ENCODE measurements at regions not wholly inside any gene's neighbourhood (a gene's known extent, or its start where the extent isn't known, plus 50 kb on each side); places are given as distances from the start of the nearest gene placed in this dataset.

- TF ChIP-seq, protein P1, sequence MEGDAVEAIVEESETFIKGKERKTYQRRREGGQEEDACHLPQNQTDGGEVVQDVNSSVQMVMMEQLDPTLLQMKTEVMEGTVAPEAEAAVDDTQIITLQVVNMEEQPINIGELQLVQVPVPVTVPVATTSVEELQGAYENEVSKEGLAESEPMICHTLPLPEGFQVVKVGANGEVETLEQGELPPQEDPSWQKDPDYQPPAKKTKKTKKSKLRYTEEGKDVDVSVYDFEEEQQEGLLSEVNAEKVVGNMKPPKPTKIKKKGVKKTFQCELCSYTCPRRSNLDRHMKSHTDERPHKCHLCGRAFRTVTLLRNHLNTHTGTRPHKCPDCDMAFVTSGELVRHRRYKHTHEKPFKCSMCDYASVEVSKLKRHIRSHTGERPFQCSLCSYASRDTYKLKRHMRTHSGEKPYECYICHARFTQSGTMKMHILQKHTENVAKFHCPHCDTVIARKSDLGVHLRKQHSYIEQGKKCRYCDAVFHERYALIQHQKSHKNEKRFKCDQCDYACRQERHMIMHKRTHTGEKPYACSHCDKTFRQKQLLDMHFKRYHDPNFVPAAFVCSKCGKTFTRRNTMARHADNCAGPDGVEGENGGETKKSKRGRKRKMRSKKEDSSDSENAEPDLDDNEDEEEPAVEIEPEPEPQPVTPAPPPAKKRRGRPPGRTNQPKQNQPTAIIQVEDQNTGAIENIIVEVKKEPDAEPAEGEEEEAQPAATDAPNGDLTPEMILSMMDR (IDR thresholded peaks at IDR 0.05; ENCODE audit: low read depth, low read length), result no peak
- H3K4me3 ChIP-seq (ENCODE audit: low read depth, low read length), result no peak overlapping the region
Observed at GRCh38 chr7:41007351-41007751, 695.5 kb downstream of the INHBA start.

DNA sequence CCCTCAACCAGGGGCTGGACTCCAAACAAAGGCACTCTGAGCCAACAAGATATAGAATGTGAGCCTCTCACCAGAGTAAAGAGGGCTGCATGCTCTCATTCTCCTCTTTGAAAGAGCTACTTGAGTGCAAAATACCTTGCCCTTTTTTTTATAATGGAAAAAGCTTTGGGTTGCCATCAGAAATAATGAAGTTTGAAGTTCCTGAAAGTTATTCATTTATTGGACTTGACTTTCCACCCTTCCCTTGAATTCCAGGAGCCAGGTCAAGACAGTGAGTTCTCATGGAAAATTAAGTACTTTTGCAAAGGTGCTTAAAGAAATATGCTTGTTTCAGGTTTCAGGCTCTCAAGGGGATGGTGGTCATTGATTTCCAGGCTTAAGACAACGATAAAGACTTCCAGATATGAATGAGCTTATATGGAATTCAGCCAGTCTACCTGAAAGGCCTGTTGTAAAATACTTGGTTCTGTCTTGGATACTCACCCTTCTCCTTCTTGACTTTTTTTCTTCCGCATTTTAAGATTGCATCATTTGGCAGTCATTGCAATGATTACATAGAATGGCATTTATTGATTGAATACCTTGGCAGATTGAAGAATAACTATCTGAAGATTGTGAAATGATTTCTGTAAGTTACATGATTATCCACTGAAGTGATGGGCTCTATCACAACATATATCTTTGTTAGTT lies 696.4 kb downstream of the INHBA start:
- no peak overlapping the region for H3K4me3 ChIP-seq (ENCODE audit: low read depth, low read length)
- TF ChIP-seq, protein P1 (IDR thresholded peaks at IDR 0.05; ENCODE audit: low read depth, low read length), result no peak

DNA sequence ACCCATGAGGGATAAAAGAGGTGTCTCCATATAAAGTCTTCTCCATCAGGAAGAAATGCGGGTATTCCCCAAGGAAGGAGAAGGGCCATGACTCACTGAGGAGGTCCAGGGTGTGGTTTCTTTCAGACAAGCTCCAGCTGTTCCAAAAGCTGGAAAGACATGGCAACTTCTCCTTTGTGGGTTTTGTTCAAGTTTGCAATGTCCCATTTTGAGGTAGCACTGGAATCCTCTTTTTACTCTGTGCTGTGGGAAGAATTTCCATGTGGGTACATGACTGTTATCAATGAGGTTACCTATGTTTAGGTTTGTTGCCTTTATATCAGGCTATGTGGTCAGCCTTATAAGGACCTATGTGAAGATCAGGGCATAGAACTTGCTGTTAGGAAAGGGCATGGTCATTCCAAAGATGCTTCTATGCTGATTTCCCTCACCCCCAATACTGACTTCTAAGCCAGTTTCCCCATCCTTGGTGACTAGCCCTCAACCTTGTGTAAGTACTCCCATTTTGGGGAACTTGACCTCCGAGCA lies 697.5 kb downstream of the INHBA start:
- TF ChIP-seq, protein P1 (IDR thresholded peaks at IDR 0.05; ENCODE audit: low read depth, low read length), result no peak
- H3K4me3 ChIP-seq (ENCODE audit: low read depth, low read length), result no peak overlapping the region

DNA sequence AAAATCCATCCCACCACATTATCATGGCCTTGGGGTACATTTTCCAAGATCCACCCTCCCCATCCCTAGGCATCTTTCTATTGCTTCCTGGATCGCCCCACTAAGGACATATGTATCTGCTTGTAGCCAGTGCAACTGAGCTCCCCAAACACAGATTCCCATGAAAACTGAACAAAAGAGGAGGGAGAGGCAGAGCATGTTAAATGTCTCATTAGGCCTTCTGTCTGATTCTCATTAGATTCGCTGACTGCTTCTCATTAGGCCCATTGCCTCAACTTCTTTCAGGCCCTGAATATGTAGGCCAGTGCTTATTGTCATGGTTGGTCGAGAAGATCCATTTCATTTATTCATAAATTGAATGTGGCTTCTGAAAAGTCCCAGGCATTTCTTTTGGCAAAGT lies 698.9 kb downstream of the INHBA start:
- TF ChIP-seq, protein P1 (IDR thresholded peaks at IDR 0.05; ENCODE audit: low read depth, low read length), result no peak
- H3K4me3 ChIP-seq (ENCODE audit: low read depth, low read length), result no peak overlapping the region

DNA sequence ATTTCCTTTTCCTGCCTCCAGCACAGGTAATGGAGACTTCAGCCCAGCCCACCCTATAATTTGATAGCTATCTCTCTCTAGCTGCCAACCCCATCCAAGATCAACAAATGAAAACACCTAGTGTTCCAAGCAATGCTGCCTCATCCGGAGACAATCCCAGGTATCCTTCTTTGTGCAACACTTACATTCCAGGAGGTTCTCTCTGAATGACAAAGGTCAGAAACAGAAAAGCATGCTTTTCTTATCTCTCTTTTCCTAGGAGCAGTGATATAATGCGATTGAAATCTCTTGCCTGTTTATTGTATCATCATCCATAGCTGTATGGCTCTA lies 699.3 kb downstream of the INHBA start:
- H3K4me3 ChIP-seq (ENCODE audit: low read depth, low read length), result no peak overlapping the region
- TF ChIP-seq, protein P1 (IDR thresholded peaks at IDR 0.05; ENCODE audit: low read depth, low read length), result no peak

GRCh38 chr7:41002741-41003610 lies 699.9 kb downstream of the INHBA start:
- H3K4me3 ChIP-seq (ENCODE audit: low read depth, low read length), result no peak overlapping the region
- TF ChIP-seq, protein P1 (IDR thresholded peaks at IDR 0.05; ENCODE audit: low read depth, low read length), result peak; percentile 62

DNA sequence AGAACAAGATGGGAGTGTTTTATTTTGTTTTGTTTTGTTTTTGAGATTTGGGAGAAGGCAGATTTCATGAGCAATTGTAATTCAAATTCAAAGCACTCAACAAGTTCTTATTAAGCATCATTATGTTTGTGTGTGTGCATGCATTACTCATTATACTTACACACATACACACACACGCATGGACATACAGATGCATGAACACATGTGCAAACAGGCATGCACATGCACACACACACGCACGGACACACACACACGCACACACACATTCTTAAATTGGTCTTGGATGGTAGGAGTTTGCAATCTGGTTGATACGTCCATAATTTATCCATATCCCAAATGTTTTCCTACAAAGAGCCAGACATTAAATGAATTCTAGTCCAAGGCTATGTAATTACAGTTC lies 702.8 kb downstream of the INHBA start:
- no peak overlapping the region for H3K4me3 ChIP-seq (ENCODE audit: low read depth, low read length)
- TF ChIP-seq, protein P1 (IDR thresholded peaks at IDR 0.05; ENCODE audit: low read depth, low read length), result no peak

Measured in WI38 (cell line).